ENCODE measurements at regions not wholly inside any gene's neighbourhood (a gene's known extent, or its start where the extent isn't known, plus 50 kb on each side); places are given as distances from the start of the nearest gene placed in this dataset.

GRCh38 chr18:55657572-55658331, 69.8 kb upstream of the TCF4 start:
- Histone ChIP-seq H3K9me3 (replicated peaks; ENCODE audit: control insufficient read depth, insufficient read depth, low read length) (no peaks in the 10 kb centered on the region), H3K4me1 (ENCODE audit: control insufficient read depth, insufficient read depth, low read length) (no peaks in the 10 kb centered on the region), H3K4me2 (ENCODE audit: control insufficient read depth, insufficient read depth) (no peak overlapping the region), H3K9ac (ENCODE audit: control insufficient read depth, insufficient read depth, low read length) (no peak overlapping the region), H2AFZ (ENCODE audit: control insufficient read depth, low read depth, low read length) (no peak overlapping the region), H3K36me3 (ENCODE audit: control insufficient read depth in 2 of 2, insufficient read depth in 2 of 2, low read length in 1 of 2) (no peaks in the 10 kb centered on the region), H3K4me3 (no peak overlapping the region), H3K27ac (ENCODE audit: control insufficient read depth, insufficient read depth) (no peak overlapping the region), H3K79me2 (ENCODE audit: control insufficient read depth, insufficient read depth, low read length) (no peaks in the 10 kb centered on the region), H4K20me1 (ENCODE audit: control insufficient read depth, insufficient read depth) (no peaks in the 10 kb centered on the region), H3K27me3 (replicated peaks in 1 of 2; ENCODE audit: control insufficient read depth in 2 of 2, insufficient read depth in 2 of 2, low read length in 1 of 2) (no peaks in the 10 kb centered on the region; a peak in 1 of 4 replicates)
- ATAC-seq (no peak), DNase-seq (ENCODE audit: low read depth, low spot score) (no peak), FAIRE-seq (no peak)
- intact Hi-C loops (cut with micrococcal nuclease; ENCODE audit: unreplicated experiment): no loop called here
- WGBS (ENCODE audit: insufficient coverage, insufficient replicate concordance, low lambda C conversion rate, missing lambda C conversion rate): 10% methylated on average over 4 of the region's 4 CpGs
- no TSS peak for BruUV-seq (replicated peaks)
- RAD21 ChIA-PET (ENCODE audit: unreplicated experiment): no interaction called here
- CTCF ChIA-PET: interaction anchor here (1.1 kb wide), 1 partner anchor 37 kb away, joined by 3 read pairs; no protein-coding TSS in a partner anchor
- POLR2A ChIA-PET: no interaction called here
- SMC1A ChIA-PET (ENCODE audit: uncharacterized antibody, unreplicated experiment): no interaction called here
- in situ Hi-C loops (cut with MboI): no loop called here
- TF ChIP-seq CUX1 (IDR thresholded peaks at IDR 0.05; ENCODE audit: insufficient replicate concordance, low read depth, low read length) (no peak), MTA3 (IDR thresholded peaks at IDR 0.05; ENCODE audit: borderline replicate concordance, low read length) (no peak), RUNX3 (IDR thresholded peaks at IDR 0.05; ENCODE audit: low read length) (no peak), SPI1 (IDR thresholded peaks at IDR 0.05; ENCODE audit: borderline replicate concordance, insufficient read depth, low read depth, low read length) (no peak), SMC3 (IDR thresholded peaks at IDR 0.05; ENCODE audit: borderline replicate concordance, low read length) (no peak), NFYB (IDR thresholded peaks at IDR 0.05; ENCODE audit: insufficient read depth, low read depth, low read length) (no peak), ZBED1 (IDR thresholded peaks at IDR 0.05; ENCODE audit: borderline replicate concordance) (no peak), BCL11A (IDR thresholded peaks at IDR 0.05; ENCODE audit: low read depth, low read length) (no peak)
- TF ChIP-seq, protein P1, sequence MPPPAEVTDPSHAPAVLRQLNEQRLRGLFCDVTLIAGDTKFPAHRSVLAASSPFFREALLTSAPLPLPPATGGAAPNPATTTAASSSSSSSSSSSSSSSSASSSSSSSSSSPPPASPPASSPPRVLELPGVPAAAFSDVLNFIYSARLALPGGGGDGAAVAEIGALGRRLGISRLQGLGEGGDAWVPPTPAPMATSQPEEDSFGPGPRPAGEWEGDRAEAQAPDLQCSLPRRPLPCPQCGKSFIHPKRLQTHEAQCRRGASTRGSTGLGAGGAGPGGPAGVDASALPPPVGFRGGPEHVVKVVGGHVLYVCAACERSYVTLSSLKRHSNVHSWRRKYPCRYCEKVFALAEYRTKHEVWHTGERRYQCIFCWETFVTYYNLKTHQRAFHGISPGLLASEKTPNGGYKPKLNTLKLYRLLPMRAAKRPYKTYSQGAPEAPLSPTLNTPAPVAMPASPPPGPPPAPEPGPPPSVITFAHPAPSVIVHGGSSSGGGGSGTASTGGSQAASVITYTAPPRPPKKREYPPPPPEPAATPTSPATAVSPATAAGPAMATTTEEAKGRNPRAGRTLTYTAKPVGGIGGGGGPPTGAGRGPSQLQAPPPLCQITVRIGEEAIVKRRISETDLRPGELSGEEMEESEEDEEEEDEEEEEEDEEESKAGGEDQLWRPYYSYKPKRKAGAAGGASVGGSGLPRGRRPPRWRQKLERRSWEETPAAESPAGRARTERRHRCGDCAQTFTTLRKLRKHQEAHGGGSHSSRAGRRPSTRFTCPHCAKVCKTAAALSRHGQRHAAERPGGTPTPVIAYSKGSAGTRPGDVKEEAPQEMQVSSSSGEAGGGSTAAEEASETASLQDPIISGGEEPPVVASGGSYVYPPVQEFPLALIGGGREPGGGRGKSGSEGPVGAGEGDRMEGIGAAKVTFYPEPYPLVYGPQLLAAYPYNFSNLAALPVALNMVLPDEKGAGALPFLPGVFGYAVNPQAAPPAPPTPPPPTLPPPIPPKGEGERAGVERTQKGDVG (CRISPR knock-in tag; IDR thresholded peaks at IDR 0.05): no peak
- TF ChIP-seq, protein P2, sequence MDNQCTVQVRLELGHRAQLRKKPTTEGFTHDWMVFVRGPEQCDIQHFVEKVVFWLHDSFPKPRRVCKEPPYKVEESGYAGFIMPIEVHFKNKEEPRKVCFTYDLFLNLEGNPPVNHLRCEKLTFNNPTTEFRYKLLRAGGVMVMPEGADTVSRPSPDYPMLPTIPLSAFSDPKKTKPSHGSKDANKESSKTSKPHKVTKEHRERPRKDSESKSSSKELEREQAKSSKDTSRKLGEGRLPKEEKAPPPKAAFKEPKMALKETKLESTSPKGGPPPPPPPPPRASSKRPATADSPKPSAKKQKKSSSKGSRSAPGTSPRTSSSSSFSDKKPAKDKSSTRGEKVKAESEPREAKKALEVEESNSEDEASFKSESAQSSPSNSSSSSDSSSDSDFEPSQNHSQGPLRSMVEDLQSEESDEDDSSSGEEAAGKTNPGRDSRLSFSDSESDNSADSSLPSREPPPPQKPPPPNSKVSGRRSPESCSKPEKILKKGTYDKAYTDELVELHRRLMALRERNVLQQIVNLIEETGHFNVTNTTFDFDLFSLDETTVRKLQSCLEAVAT (IDR thresholded peaks at IDR 0.05): no peak
- TF ChIP-seq, protein P3, sequence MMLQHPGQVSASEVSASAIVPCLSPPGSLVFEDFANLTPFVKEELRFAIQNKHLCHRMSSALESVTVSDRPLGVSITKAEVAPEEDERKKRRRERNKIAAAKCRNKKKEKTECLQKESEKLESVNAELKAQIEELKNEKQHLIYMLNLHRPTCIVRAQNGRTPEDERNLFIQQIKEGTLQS (IDR thresholded peaks at IDR 0.05; ENCODE audit: borderline replicate concordance, extremely low read depth, low read depth, low read length): no peak
- TF ChIP-seq, protein P4, sequence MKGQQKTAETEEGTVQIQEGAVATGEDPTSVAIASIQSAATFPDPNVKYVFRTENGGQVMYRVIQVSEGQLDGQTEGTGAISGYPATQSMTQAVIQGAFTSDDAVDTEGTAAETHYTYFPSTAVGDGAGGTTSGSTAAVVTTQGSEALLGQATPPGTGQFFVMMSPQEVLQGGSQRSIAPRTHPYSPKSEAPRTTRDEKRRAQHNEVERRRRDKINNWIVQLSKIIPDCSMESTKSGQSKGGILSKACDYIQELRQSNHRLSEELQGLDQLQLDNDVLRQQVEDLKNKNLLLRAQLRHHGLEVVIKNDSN (IDR thresholded peaks at IDR 0.05; ENCODE audit: borderline replicate concordance, extremely low read length, insufficient read depth, low read depth, low read length): no peak
